MM.1S (cell line): ENCODE measurements at regions not wholly inside any gene's neighbourhood (a gene's known extent, or its start where the extent isn't known, plus 50 kb on each side); places are given as distances from the start of the nearest gene placed in this dataset.

ENCODE experiments used
- DNase-seq: peaks from one replicate; pipeline ENCODE4 v3.0.0-alpha.2; 2015
- H2AFZ ChIP-seq: fragments of 300-600 bp; sonication (generic); 2 replicates; pipeline ENCODE4 v1.6.0; 2016; ENCODE audit warnings: antibody characterized with exemption, low read length
- H3F3A ChIP-seq: fragments of 300-600 bp; sonication (generic); 2 replicates; pipeline ENCODE4 v1.6.1; 2016; ENCODE audit warnings: mild to moderate bottlenecking, antibody characterized with exemption, low read length, moderate library complexity, mixed read lengths; ENCODE audit not compliant: insufficient read depth
- H3K27ac ChIP-seq: fragments of 300-600 bp; sonication (generic); 2 replicates; pipeline ENCODE4 v1.5.1; 2016; ENCODE audit warnings: mild to moderate bottlenecking, low read length
- H3K27me3 ChIP-seq: fragments of 300-600 bp; sonication (generic); replicated peaks from 2 replicates; pipeline ENCODE4 v1.6.0; 2016; ENCODE audit warnings: low read length; ENCODE audit not compliant: insufficient read depth
- H3K36me3 ChIP-seq: fragments of 300-600 bp; sonication (generic); replicated peaks from 2 replicates; pipeline ENCODE4 v1.6.1; 2016; ENCODE audit warnings: mild to moderate bottlenecking, low read length, mixed read lengths; ENCODE audit not compliant: insufficient read depth
- H3K4me1 ChIP-seq: fragments of 300-600 bp; sonication (generic); 2 replicates; pipeline ENCODE4 v1.6.1; 2016; ENCODE audit warnings: low read length, mixed read lengths
- H3K4me2 ChIP-seq: fragments of 300-600 bp; sonication (generic); 2 replicates; pipeline ENCODE4 v1.6.0; 2016; ENCODE audit warnings: low read depth, low read length
- H3K4me3 ChIP-seq: fragments of 300-600 bp; sonication (generic); 2 replicates; pipeline ENCODE4 v1.5.1; 2016; ENCODE audit warnings: low read length, mixed read lengths
- H3K79me2 ChIP-seq: fragments of 300-600 bp; sonication (generic); 2 replicates; pipeline ENCODE4 v1.6.1; 2016; ENCODE audit warnings: mixed run types, low read length, mixed read lengths
- H3K9ac ChIP-seq: fragments of 300-600 bp; sonication (generic); 2 replicates; pipeline ENCODE4 v1.6.1; 2016; ENCODE audit warnings: low read length, mixed read lengths
- H3K9me2 ChIP-seq: fragments of 300-600 bp; sonication (generic); replicated peaks from 2 replicates; pipeline ENCODE4 v1.6.1; 2016; ENCODE audit warnings: mild to moderate bottlenecking, low read length, mixed read lengths; ENCODE audit not compliant: insufficient read depth
- H3K9me3 ChIP-seq: fragments of 300-600 bp; sonication (generic); replicated peaks from 2 replicates; pipeline ENCODE4 v1.6.1; 2016; ENCODE audit warnings: mild to moderate bottlenecking, low read length, mixed read lengths; ENCODE audit not compliant: insufficient read depth
- H4K20me1 ChIP-seq: fragments of 300-600 bp; sonication (generic); 2 replicates; pipeline ENCODE4 v1.6.1; 2016; ENCODE audit warnings: mild to moderate bottlenecking, low read length, moderate library complexity, mixed read lengths; ENCODE audit not compliant: insufficient read depth
- EZH2 ChIP-seq: fragments of 300-600 bp; sonication (generic); optimal IDR thresholded peaks from 2 replicates; pipeline ENCODE3; 2017; ENCODE audit warnings: low read depth, mild to moderate bottlenecking, antibody characterized with exemption, low read length, mixed read lengths
- EZH2phosphoT487 ChIP-seq: fragments of 300-600 bp; sonication (generic); IDR thresholded peaks from 2 replicates; pipeline ENCODE4 v1.6.1; 2018; ENCODE audit warnings: antibody characterized with exemption, low read length
- TF ChIP-seq, protein P1 (sequence below): fragments of 300-600 bp; sonication (generic); IDR thresholded peaks from 2 replicates; pipeline ENCODE4 v1.5.1; 2016; ENCODE audit warnings: antibody characterized with exemption, low read length, mixed read lengths

DNA sequence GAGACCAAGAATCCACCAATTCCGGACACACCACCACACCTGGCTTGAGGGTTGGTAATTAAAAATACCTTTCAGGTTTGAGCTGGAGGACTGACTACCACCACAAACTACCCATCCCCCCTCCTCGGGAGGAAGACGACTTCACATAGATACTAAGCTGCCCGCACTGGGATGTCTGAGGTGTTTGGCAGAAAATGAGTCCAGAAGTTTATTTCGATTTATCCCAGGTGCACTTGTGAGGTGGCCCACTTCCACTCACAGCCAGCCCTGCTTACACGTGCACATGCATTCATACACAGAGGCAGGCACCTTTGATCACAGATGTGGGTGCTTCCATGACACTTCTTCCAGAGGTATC is 187.1 kb downstream of the ID4 start:
- Histone ChIP-seq H3K36me3 (no peaks in the 10 kb centered on the region), H4K20me1 (no peaks in the 10 kb centered on the region), H3K9me2 (no peaks in the 10 kb centered on the region), H3K4me3 (no peak overlapping the region), H3F3A (no peaks in the 10 kb centered on the region), H3K27me3 (no peaks in the 10 kb centered on the region), H3K4me2 (no peak overlapping the region), H3K79me2 (no peaks in the 10 kb centered on the region), H3K27ac (no peak overlapping the region), H3K4me1 (no peaks in the 10 kb centered on the region), H3K9me3 (no peaks in the 10 kb centered on the region), H2AFZ (no peak overlapping the region), H3K9ac (no peak overlapping the region)
- DNase-seq, result no peak
- TF ChIP-seq EZH2phosphoT487 (no peak), EZH2 (no peak)
- TF ChIP-seq, protein P1, sequence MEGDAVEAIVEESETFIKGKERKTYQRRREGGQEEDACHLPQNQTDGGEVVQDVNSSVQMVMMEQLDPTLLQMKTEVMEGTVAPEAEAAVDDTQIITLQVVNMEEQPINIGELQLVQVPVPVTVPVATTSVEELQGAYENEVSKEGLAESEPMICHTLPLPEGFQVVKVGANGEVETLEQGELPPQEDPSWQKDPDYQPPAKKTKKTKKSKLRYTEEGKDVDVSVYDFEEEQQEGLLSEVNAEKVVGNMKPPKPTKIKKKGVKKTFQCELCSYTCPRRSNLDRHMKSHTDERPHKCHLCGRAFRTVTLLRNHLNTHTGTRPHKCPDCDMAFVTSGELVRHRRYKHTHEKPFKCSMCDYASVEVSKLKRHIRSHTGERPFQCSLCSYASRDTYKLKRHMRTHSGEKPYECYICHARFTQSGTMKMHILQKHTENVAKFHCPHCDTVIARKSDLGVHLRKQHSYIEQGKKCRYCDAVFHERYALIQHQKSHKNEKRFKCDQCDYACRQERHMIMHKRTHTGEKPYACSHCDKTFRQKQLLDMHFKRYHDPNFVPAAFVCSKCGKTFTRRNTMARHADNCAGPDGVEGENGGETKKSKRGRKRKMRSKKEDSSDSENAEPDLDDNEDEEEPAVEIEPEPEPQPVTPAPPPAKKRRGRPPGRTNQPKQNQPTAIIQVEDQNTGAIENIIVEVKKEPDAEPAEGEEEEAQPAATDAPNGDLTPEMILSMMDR, result no peak

DNA sequence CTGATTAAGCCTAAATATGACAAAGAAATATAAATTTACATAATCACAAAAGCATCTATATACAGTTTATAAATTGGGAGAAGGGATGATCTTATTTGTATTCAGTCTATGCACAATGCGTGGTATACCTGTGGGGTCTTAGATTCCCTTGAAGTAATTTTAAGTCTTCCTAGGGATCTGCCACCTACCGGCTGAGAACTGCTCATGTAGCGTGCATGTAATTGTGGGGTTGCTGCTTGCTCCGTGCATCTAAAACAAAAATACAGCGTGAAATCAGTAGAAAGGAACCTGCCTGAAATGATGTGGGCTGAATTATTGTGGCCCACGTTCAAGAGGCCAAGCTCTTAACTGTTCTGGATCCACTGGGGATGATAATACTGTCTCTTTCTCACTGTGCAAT is 187.3 kb downstream of the MBOAT1 start:
- H3F3A ChIP-seq, result no peaks in the 10 kb centered on the region
- no peak for DNase-seq

DNA sequence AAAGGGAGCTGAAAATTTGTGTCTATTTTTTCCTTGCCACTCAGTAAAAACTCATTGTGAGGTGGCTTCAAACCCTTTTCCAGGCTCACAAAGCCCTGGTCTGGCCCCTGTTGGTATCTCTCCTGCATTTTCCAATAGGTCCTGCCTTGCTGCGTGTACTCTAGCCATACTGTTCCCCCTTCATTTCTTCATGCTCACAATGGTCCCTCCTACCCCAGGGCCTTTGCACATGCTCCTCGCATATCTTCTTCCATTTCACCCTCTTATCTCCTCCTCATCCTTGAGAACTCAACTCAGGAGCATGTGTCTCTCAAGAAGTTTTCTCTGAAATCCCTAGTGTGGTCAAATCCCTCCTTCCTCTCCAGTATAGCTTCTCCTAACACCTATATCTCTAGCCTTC is 186.6 kb downstream of the MBOAT1 start:
- Histone ChIP-seq H4K20me1 (no peaks in the 10 kb centered on the region), H3K9ac (no peak overlapping the region), H3K4me1 (no peaks in the 10 kb centered on the region), H3K4me2 (no peak overlapping the region), H2AFZ (no peak overlapping the region), H3F3A (no peaks in the 10 kb centered on the region), H3K9me2 (no peaks in the 10 kb centered on the region), H3K27ac (no peak overlapping the region), H3K36me3 (no peaks in the 10 kb centered on the region), H3K4me3 (no peak overlapping the region), H3K9me3 (no peaks in the 10 kb centered on the region), H3K27me3 (no peaks in the 10 kb centered on the region), H3K79me2 (no peaks in the 10 kb centered on the region)
- no peak for DNase-seq
- TF ChIP-seq, protein P1, result no peak
- TF ChIP-seq EZH2phosphoT487 (no peak), EZH2 (no peak)

More for the DNA sequence above, 187.3 kb downstream of the MBOAT1 start:
- H3K79me2 ChIP-seq, result no peaks in the 10 kb centered on the region
- H3K4me2 ChIP-seq, result no peak overlapping the region
- no peaks in the 10 kb centered on the region for H3K9me2 ChIP-seq
- H3K9ac ChIP-seq, result no peak overlapping the region
- no peaks in the 10 kb centered on the region for H3K27me3 ChIP-seq
- TF ChIP-seq EZH2phosphoT487, result no peak
- TF ChIP-seq, protein P1, result no peak
- H3K36me3 ChIP-seq, result no peaks in the 10 kb centered on the region
- no peaks in the 10 kb centered on the region for H4K20me1 ChIP-seq
- H3K4me1 ChIP-seq, result no peaks in the 10 kb centered on the region
- H3K9me3 ChIP-seq, result no peaks in the 10 kb centered on the region
- H3K4me3 ChIP-seq, result no peak overlapping the region
- H2AFZ ChIP-seq, result no peak overlapping the region
- no peak overlapping the region for H3K27ac ChIP-seq
